ENCODE measurements at regions not wholly inside any gene's neighbourhood (a gene's known extent, or its start where the extent isn't known, plus 50 kb on each side); places are given as distances from the start of the nearest gene placed in this dataset.

DNA sequence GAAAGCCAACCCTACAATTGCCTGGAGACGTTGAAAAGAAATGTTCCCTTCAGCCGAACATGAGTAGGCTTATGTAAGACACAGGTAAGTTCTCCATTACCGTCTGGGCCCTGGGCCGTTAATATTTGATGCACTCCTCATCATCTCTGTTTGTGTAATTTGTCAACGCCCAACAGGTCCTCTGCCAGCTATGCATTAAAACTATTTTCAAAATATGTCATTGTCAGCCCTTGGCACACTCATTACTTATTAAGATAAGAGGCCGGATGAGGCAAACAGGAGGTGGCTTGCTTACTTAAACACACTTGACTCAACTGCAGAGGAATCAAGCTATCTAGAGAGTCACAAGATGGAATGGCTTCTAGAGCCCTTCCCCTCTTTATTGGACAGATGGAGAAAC is 544.9 kb downstream of the TOX3 start:
- no peaks in the 10 kb centered on the region for H4K20me1 ChIP-seq (ENCODE audit: insufficient read depth, low read length)
- H4K5ac ChIP-seq (ENCODE audit: low read depth, low read length), result no peak overlapping the region
- no peak overlapping the region for H2BK120ac ChIP-seq (ENCODE audit: low read depth, low read length)
- no peaks in the 10 kb centered on the region for H3K9me1 ChIP-seq (ENCODE audit: insufficient read depth, low read length)
- no peak overlapping the region for H3K14ac ChIP-seq (replicated peaks; ENCODE audit: low read depth, low read length)
- no peak overlapping the region for H2AFZ ChIP-seq (replicated peaks; ENCODE audit: low read length, poor library complexity)
- H3K4me3 ChIP-seq (ENCODE audit: insufficient read depth, low read depth, low read length), result no peak overlapping the region
- in situ Hi-C loops (cut with MboI; ENCODE audit: low sequenced_read_pairs), result no loop called here
- H4K91ac ChIP-seq (ENCODE audit: insufficient read depth, low read depth, low read length), result no peak overlapping the region
- dilution Hi-C loops (cut with HindIII; ENCODE audit: low sequenced_read_pairs, unreplicated experiment), result no loop called here
- ATAC-seq (ENCODE audit: low read depth) (no peak), DNase-seq (no peak)
- H3K18ac ChIP-seq (ENCODE audit: low read depth, low read length), result no peak overlapping the region
- H3K79me1 ChIP-seq (ENCODE audit: low read depth in 1 of 2, low read length in 2 of 2), result no peaks in the 10 kb centered on the region
- H3K9ac ChIP-seq (ENCODE audit: low read depth, low read length), result no peak overlapping the region
- H3K36me3 ChIP-seq (ENCODE audit: control insufficient read depth, insufficient read depth, low read length), result no peaks in the 10 kb centered on the region
- intact Hi-C loops (cut with micrococcal nuclease), result no loop called here
- H3K23ac ChIP-seq (ENCODE audit: low read depth, low read length), result no peak overlapping the region
- H3K9me3 ChIP-seq (ENCODE audit: control insufficient read depth, insufficient read depth, low read length), result no peaks in the 10 kb centered on the region
- no peak overlapping the region for H2BK15ac ChIP-seq (ENCODE audit: low read depth, low read length)
- H3K4me1 ChIP-seq (ENCODE audit: control insufficient read depth, insufficient read depth, low read length), result no peaks in the 10 kb centered on the region
- H2AK9ac ChIP-seq (replicated peaks; ENCODE audit: low read depth, low read length, poor library complexity), result no peak overlapping the region
- H3K27ac ChIP-seq (ENCODE audit: insufficient read depth, low read length), result no peak overlapping the region
- H2AK5ac ChIP-seq (ENCODE audit: low read depth, low read length), result no peak overlapping the region
- H4K8ac ChIP-seq (ENCODE audit: low read depth in 2 of 2, low read length in 2 of 2), result no peak overlapping the region
- H3K4me2 ChIP-seq (ENCODE audit: low read depth, low read length), result no peak overlapping the region
- no peak overlapping the region for H2BK5ac ChIP-seq (ENCODE audit: low read depth, low read length, poor library complexity, severe bottlenecking)
- H3K56ac ChIP-seq (ENCODE audit: extremely low read depth, insufficient read depth, low read length), result no peak overlapping the region
- ChIA-PET CTCF (no interaction called here), POLR2A (ENCODE audit: unreplicated experiment) (no interaction called here)
- no peak overlapping the region for H2BK20ac ChIP-seq (ENCODE audit: low read depth, low read length)
- no peaks in the 10 kb centered on the region; the same call in 1 of the 2 replicates for H3K27me3 ChIP-seq (ENCODE audit: control insufficient read depth, insufficient read depth, low read length)
- BruUV-seq (replicated peaks), result no TSS peak
- WGBS, 2 experiments (ENCODE audit: extremely low coverage in 2 of 2, insufficient read length in 1 of 2), result 71% methylated on average over 4 of the region's 6 CpGs; no CpG with 5 or more reads in 1 of the 2 experiments
- H3K4ac ChIP-seq (ENCODE audit: low read depth, low read length), result no peak overlapping the region
- TF ChIP-seq MAFK (IDR thresholded peaks at IDR 0.05; ENCODE audit: low read depth, low read length) (no peak), MAZ (IDR thresholded peaks at IDR 0.05; ENCODE audit: borderline replicate concordance, low read depth, low read length) (no peak), USF2 (IDR thresholded peaks at IDR 0.05; ENCODE audit: low read depth, low read length) (no peak), RFX5 (IDR thresholded peaks at IDR 0.05; ENCODE audit: low read depth, low read length) (no peak), BHLHE40 (IDR thresholded peaks at IDR 0.05; ENCODE audit: low read depth, low read length) (no peak)
- TF ChIP-seq, protein P1, sequence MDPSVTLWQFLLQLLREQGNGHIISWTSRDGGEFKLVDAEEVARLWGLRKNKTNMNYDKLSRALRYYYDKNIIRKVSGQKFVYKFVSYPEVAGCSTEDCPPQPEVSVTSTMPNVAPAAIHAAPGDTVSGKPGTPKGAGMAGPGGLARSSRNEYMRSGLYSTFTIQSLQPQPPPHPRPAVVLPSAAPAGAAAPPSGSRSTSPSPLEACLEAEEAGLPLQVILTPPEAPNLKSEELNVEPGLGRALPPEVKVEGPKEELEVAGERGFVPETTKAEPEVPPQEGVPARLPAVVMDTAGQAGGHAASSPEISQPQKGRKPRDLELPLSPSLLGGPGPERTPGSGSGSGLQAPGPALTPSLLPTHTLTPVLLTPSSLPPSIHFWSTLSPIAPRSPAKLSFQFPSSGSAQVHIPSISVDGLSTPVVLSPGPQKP (IDR thresholded peaks at IDR 0.05; ENCODE audit: borderline replicate concordance, low read depth, low read length), result no peak

Data from IMR-90 (cell line).